Left ventricle myocardium superior (tissue), 1 donor: ENCODE measurements at regions not wholly inside any gene's neighbourhood (a gene's known extent, or its start where the extent isn't known, plus 50 kb on each side); places are given as distances from the start of the nearest gene placed in this dataset.
"Not testable (repeated sequence)": the region's sequence is repeated elsewhere in the genome, so short reads cannot be mapped to it uniquely, and the experiment has no call there.

Experiments
- ATAC-seq: fragments of 200-7000 bp; cut with Tn5 transposase; one replicate; pipeline ENCODE4 v1.9.1; 2020; ENCODE audit warnings: mild to moderate bottlenecking, moderate library complexity
- DNase-seq: peaks from one replicate; pipeline ENCODE4 v3.0.0-alpha.2; 2020
- intact Hi-C: fragments of 100-400 bp; cut with micrococcal nuclease; formaldehyde crosslinking; loops from one replicate; pipeline ENCODE4 v1.11.0; 2022
- donor health status: DM: no; HTN: yes; CAD: no; lungs with severe emphysema.

DNA sequence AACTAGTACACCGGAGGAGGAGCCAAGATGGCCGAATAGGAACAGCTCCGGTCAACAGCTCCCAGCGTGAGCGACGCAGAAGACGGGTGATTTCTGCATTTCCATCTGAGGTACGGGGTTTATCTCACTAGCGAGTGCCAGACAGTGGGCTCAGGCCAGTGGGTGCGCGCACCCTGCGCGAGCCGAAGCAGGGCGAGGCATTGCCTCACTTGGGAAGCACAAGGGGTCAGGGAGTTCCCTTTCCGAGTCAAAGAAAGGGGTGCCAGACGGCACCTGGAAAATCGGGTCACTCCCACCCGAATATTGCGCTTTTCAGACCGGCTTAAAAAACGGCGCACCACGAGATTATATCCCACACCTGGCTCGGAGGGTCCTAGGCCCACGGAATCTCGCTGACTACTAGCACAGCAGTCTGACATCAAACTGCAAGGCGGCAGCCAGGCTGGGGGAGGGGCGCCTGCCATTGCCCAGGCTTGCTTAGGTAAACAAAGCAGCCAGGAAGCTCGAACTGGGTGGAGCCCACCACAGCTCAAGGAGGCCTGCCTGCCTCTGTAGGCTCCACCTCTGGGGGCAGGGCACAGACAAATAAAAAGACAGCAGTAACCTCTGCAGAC lies 426.7 kb upstream of the DEPDC1 start:
- DNase-seq, ATAC-seq, intact Hi-C loops: not testable (repeated sequence)

DNA sequence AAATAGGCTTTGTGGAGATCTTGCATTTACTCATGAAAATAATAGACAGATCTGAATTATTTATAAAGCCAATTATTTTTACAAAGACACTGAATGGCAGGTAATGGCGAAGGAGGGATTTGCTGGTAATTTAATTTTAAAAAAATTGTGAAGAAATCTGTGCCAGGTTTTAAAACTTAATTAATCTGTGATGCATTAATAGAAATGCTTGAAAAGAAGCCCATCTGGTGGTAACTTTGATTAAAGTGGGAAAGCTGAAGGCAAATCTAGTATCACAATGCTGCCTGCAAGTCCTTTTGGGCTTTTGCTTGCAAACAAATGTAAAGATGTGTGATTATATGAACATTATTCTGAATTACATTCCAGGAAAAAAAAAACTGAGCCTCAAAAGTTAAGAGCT lies 433.2 kb upstream of the DEPDC1 start:
- intact Hi-C loops: no loop called here
- ATAC-seq (no peak), DNase-seq (no peak)

GRCh38 chr1:68936530-68936929 lies 439.6 kb upstream of the DEPDC1 start:
- intact Hi-C loops: no loop called here
- no peak for ATAC-seq

GRCh38 chr1:68938051-68938666 lies 441.3 kb upstream of the DEPDC1 start:
- DNase-seq: no peak
- ATAC-seq: no peak
- intact Hi-C loops: no loop called here

More at GRCh38 chr1:68936530-68936929, 439.6 kb upstream of the DEPDC1 start:
- DNase-seq: no peak

DNA sequence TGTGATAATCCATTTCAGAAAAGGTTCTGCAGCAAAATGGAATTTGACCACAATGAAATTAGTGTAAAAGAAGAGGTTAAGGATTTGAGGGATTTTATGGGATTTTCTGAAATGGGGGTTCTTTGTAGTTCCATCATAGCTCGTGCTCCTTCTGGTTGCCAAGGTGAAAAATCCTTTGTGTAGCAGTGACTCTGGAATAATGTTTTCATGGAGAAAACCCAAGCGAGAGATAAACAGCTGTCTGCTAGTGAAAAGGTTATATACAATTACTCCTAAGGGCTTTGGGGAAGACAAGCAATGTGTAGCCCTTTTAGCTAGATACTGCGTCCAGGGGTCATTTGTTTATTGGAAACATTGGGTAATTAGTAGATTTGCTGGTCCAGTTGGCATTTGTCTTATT lies 453.2 kb upstream of the DEPDC1 start:
- no peak for DNase-seq
- intact Hi-C loops: no loop called here
- ATAC-seq: no peak

DNA sequence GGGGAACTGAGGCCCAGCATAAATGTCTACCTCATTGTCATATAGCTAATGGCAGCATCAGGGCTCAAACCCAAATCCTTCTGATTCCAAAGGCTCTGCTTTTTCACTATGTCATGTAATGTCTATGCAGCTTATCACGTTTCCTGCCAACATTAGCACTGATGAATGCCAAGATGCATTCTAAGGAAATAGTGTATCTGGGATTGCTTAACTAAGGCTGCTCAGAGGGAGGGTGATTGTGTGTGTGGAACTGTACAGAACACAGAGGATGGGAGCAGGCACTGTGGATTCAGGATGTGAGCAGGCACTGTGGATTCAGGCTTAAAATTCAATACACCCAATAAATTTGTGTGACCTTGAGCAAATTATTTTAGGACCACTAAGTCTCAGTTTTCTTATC lies 456.4 kb upstream of the DEPDC1 start:
- ATAC-seq (no peak), DNase-seq (no peak)

DNA sequence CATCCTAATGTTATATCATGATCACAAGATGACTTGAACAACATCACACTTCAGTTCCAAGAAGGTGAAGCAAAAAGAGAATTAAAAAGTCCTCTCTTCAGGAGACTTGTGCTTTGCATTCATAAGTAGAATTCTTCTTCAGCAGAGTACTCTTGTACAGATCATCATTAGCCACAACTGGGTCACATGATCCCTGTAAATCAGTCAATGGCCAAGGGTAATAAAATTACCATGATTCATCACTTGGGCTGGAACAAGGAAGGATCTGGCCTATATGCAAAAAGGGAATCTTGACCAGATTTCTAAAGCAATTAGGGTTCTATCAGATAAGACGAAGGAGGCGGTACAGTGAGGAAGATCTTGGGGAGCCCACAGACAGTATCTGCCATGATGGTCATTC lies 458.0 kb upstream of the DEPDC1 start:
- intact Hi-C loops: no loop called here
- ATAC-seq (no peak), DNase-seq (no peak)

More for the DNA sequence above, 456.4 kb upstream of the DEPDC1 start:
- intact Hi-C loops: no loop called here

DNA sequence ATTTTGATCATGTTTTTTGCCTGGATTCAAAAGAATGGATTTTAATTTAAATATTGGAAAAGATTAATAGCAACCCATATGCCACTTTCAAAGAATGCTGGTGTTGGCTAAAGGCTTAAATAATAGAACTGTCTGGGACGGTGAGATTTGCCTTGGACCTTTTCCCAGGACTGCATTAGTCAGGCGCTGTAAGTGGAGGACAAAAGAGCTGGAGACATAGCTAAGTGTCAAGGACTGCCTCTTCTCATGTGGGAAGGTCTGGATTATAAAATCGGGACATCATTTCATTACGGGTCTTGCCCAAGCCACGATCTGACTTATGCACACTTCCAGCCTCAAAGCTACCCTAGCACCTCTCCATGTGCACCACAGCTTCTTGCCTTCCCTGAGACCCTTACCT lies 458.5 kb upstream of the DEPDC1 start:
- ATAC-seq: peak; percentile 63
- intact Hi-C loops: no loop called here
- DNase-seq: no peak

- DNase-seq: no peak
- intact Hi-C loops: no loop called here
- no peak for ATAC-seq
Observed at GRCh38 chr1:68958958-68959357, 462.1 kb upstream of the DEPDC1 start.

- DNase-seq (no peak), ATAC-seq (no peak)
- intact Hi-C loops: no loop called here
Observed at GRCh38 chr1:68959461-68960030, 462.7 kb upstream of the DEPDC1 start.

GRCh38 chr1:68961143-68961542 lies 464.3 kb upstream of the DEPDC1 start:
- DNase-seq (no peak), ATAC-seq (no peak)
- intact Hi-C loops: no loop called here

- DNase-seq (no peak), ATAC-seq (no peak)
- intact Hi-C loops: no loop called here
Observed at GRCh38 chr1:68963353-68963752, 466.5 kb upstream of the DEPDC1 start.

DNA sequence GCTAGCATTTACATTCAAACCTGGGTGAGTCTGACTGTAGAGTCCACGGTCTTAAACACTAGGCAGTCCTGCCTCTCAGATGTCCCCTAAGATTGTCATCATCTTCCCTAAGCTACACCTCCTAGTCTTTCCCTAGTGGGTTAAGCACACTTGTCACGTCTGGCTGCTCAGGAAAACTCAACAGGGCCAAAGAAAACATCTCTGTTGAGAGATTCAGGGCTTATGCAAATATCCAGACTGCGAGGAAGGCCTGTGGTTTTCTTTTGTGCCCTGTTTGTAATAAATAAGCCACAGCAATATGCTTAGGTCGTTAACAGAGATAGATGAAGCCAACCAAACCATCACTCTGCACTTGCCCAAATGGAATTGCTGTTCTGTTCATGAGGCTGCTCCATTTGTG lies 472.6 kb upstream of the DEPDC1 start:
- DNase-seq: no peak
- intact Hi-C loops: no loop called here
- ATAC-seq: no peak

- ATAC-seq (no peak), DNase-seq (no peak)
- intact Hi-C loops: no loop called here
Observed at GRCh38 chr1:68970571-68970970, 473.7 kb upstream of the DEPDC1 start.

- intact Hi-C loops: no loop called here
- no peak for DNase-seq
- no peak for ATAC-seq
Observed at GRCh38 chr1:68973459-68974244, 476.8 kb upstream of the DEPDC1 start.

DNA sequence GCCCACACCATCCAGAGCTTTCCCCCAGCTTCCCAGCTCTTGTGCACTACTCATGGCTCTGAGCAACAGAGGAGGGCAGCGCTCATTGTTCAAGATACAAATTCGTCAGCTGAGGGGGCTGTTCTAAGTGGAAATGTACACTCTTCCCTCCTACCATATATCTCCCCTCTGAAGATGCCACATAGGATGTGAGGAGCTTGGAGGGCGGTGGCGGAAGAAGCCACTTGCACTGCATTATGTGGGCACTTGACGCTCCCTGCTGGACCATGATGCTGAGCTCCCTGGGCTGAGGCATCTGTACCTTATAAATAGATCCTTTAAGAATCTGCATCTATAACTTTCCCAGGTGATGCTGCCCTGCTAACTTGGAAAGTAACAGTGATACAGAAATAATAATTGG lies 477.6 kb upstream of the DEPDC1 start:
- ATAC-seq (no peak), DNase-seq (peak; percentile 22)
- intact Hi-C loops: no loop called here

- DNase-seq (no peak), ATAC-seq (no peak)
- intact Hi-C loops: no loop called here
Observed at GRCh38 chr1:68975212-68975933, 478.5 kb upstream of the DEPDC1 start.

- ATAC-seq: no peak
- intact Hi-C loops: no loop called here
- DNase-seq: no peak
Observed at GRCh38 chr1:68976916-68977610, 480.2 kb upstream of the DEPDC1 start.

DNA sequence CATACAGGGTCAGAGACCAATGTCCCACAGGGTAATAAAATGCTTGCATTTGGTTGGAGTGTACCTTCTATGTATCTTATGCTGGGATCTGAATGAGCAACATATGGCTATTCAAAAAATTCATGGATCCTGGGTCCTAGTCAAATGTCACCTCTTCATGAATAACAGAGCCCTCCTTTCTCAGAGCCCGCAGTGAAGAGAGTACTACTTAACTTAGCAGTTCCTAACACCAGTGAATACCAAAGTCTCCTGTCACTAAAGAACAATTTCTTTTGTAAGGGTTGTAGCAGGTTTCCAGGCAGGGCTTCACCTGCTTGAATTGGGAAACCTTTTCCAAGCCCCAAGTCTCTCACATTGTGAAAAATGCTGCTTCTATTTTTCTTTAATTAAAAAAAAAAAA lies 483.0 kb upstream of the DEPDC1 start:
- no peak for DNase-seq
- no peak for ATAC-seq
- intact Hi-C loops: no loop called here
